ENCODE measurements at regions not wholly inside any gene's neighbourhood (a gene's known extent, or its start where the extent isn't known, plus 50 kb on each side); places are given as distances from the start of the nearest gene placed in this dataset.

DNA sequence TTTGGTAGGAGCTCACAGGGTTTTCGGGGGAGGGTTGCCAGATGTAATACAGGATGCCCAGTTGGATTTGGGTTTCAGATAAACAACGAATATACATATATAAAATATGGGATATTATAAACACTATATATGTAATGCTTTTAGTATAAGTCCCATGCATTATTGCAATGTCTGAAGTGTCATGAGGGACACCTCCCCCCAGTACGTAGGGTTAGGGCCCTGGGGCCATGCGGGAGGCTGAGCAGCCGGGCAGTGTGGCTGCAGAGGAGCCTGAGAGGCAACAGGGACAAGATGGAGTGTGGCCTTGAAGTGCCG lies 148.9 kb downstream of the SMAD6 start:
- Histone ChIP-seq H3K4me2 (ENCODE audit: insufficient read depth, low read length, poor library complexity, severe bottlenecking) (no peak overlapping the region), H3K36me3 (replicated peaks in 1 of 2; ENCODE audit: control insufficient read depth in 2 of 2, insufficient read depth in 2 of 2, low read length in 2 of 2) (no peaks in the 10 kb centered on the region), H3K4ac (ENCODE audit: low read length) (no peak overlapping the region), H3K9ac (ENCODE audit: low read depth, low read length, poor library complexity) (no peak overlapping the region), H2BK15ac (ENCODE audit: low read length) (peak overlapping the region; percentile 66), H3K79me1 (ENCODE audit: low read depth, low read length) (no peaks in the 10 kb centered on the region), H4K91ac (ENCODE audit: low read depth, low read length, poor library complexity) (no peak overlapping the region), H3K27ac (replicated peaks; ENCODE audit: low read length) (no peak overlapping the region), H3K4me3 (ENCODE audit: low read length in 2 of 2) (no peak overlapping the region), H3K4me1 (ENCODE audit: control insufficient read depth in 2 of 2, insufficient read depth in 1 of 2, low read depth in 1 of 2, low read length in 2 of 2) (peaks cover 0 to 4% of the 10 kb centered on the region in 2 donors), H3K27me3 (ENCODE audit: control insufficient read depth in 3 of 3, insufficient read depth in 3 of 3, low read depth in 1 of 3, low read length in 3 of 3) (peaks cover 0 to 11% (median 7%) of the 10 kb centered on the region in 3 experiments), H3K14ac (ENCODE audit: low read length) (no peak overlapping the region), H2BK5ac (ENCODE audit: low read length) (no peak overlapping the region), H2AK5ac (ENCODE audit: low read depth, low read length) (no peak overlapping the region), H3K9me3 (replicated peaks in 1 of 2; ENCODE audit: control insufficient read depth in 2 of 2, insufficient read depth in 1 of 2, low read depth in 1 of 2, low read length in 2 of 2) (no peaks in the 10 kb centered on the region), H3K23ac (ENCODE audit: low read depth, low read length, poor library complexity) (no peak overlapping the region), H2BK120ac (ENCODE audit: low read depth, low read length) (no peak overlapping the region), H2BK12ac (ENCODE audit: low read length) (no peak overlapping the region), H3K18ac (ENCODE audit: low read length) (no peak overlapping the region), H4K8ac (ENCODE audit: low read depth, low read length) (no peak overlapping the region), H2AFZ (ENCODE audit: low read length) (peak overlapping the region; percentile 80)
- WGBS, 2 donors (ENCODE audit: extremely low coverage in 2 of 2, insufficient read length in 2 of 2, insufficient replicate concordance in 1 of 2): no CpG with 5 or more reads among the region's 6 CpGs
- no peak for DNase-seq (ENCODE audit: low spot score)

- DNase-seq (ENCODE audit: low spot score): peak; percentile 77
- H3K9ac ChIP-seq (ENCODE audit: low read depth, low read length, poor library complexity): no peak overlapping the region
- no peak overlapping the region for H2BK120ac ChIP-seq (ENCODE audit: low read depth, low read length)
- H3K36me3 ChIP-seq (replicated peaks in 1 of 2; ENCODE audit: control insufficient read depth in 2 of 2, insufficient read depth in 2 of 2, low read length in 2 of 2): no peaks in the 10 kb centered on the region
- no CpG with 5 or more reads among the region's 26 CpGs for WGBS, 2 donors (ENCODE audit: extremely low coverage in 2 of 2, insufficient read length in 2 of 2, insufficient replicate concordance in 1 of 2)
- H3K4me3 ChIP-seq (ENCODE audit: low read length in 2 of 2): no peak overlapping the region
- H3K27ac ChIP-seq (replicated peaks; ENCODE audit: low read length): no peak overlapping the region
- no peaks in the 10 kb centered on the region for H3K79me1 ChIP-seq (ENCODE audit: low read depth, low read length)
- peaks cover 0 to 9% (median 7%) of the 10 kb centered on the region in 3 experiments for H3K27me3 ChIP-seq (ENCODE audit: control insufficient read depth in 3 of 3, insufficient read depth in 3 of 3, low read depth in 1 of 3, low read length in 3 of 3)
- H2BK12ac ChIP-seq (ENCODE audit: low read length): peak overlapping the region; percentile 35
- H3K9me3 ChIP-seq (replicated peaks in 1 of 2; ENCODE audit: control insufficient read depth in 2 of 2, insufficient read depth in 1 of 2, low read depth in 1 of 2, low read length in 2 of 2): no peaks in the 10 kb centered on the region
- H2BK5ac ChIP-seq (ENCODE audit: low read length): peak overlapping the region; percentile 70
- H2AFZ ChIP-seq (ENCODE audit: low read length): peak overlapping the region; percentile 80
- no peak overlapping the region for H4K91ac ChIP-seq (ENCODE audit: low read depth, low read length, poor library complexity)
- peak overlapping the region; percentile 72 for H2BK15ac ChIP-seq (ENCODE audit: low read length)
- no peak overlapping the region for H3K4ac ChIP-seq (ENCODE audit: low read length)
- peak overlapping the region; percentile 21 for H3K18ac ChIP-seq (ENCODE audit: low read length)
- H2AK5ac ChIP-seq (ENCODE audit: low read depth, low read length): no peak overlapping the region
- H3K23ac ChIP-seq (ENCODE audit: low read depth, low read length, poor library complexity): peak overlapping the region; percentile 34
- H3K4me1 ChIP-seq (ENCODE audit: control insufficient read depth in 2 of 2, insufficient read depth in 1 of 2, low read depth in 1 of 2, low read length in 2 of 2): peaks cover 0 to 4% of the 10 kb centered on the region in 2 donors
- H4K8ac ChIP-seq (ENCODE audit: low read depth, low read length): no peak overlapping the region
- H3K4me2 ChIP-seq (ENCODE audit: insufficient read depth, low read length, poor library complexity, severe bottlenecking): no peak overlapping the region
- H3K14ac ChIP-seq (ENCODE audit: low read length): no peak overlapping the region
Measured at GRCh38 chr15:66851311-66852063, 149.5 kb downstream of the SMAD6 start.

GRCh38 chr15:66852064-66852905 lies 150.2 kb downstream of the SMAD6 start:
- DNase-seq (ENCODE audit: low spot score): no peak
- Histone ChIP-seq H4K91ac (ENCODE audit: low read depth, low read length, poor library complexity) (no peak overlapping the region), H3K4ac (ENCODE audit: low read length) (no peak overlapping the region), H3K4me2 (ENCODE audit: insufficient read depth, low read length, poor library complexity, severe bottlenecking) (no peak overlapping the region), H3K18ac (ENCODE audit: low read length) (peak overlapping the region; percentile 21), H3K36me3 (replicated peaks in 1 of 2; ENCODE audit: control insufficient read depth in 2 of 2, insufficient read depth in 2 of 2, low read length in 2 of 2) (no peaks in the 10 kb centered on the region), H2AK5ac (ENCODE audit: low read depth, low read length) (peak overlapping the region; percentile 85), H2BK12ac (ENCODE audit: low read length) (peak overlapping the region; percentile 93), H3K9ac (ENCODE audit: low read depth, low read length, poor library complexity) (no peak overlapping the region), H2BK5ac (ENCODE audit: low read length) (no peak overlapping the region), H3K4me3 (ENCODE audit: low read length in 2 of 2) (no peak overlapping the region), H3K14ac (ENCODE audit: low read length) (no peak overlapping the region), H2BK15ac (ENCODE audit: low read length) (peak overlapping the region; percentile 72), H3K79me1 (ENCODE audit: low read depth, low read length) (no peaks in the 10 kb centered on the region), H4K8ac (ENCODE audit: low read depth, low read length) (no peak overlapping the region), H2BK120ac (ENCODE audit: low read depth, low read length) (no peak overlapping the region), H3K4me1 (ENCODE audit: control insufficient read depth in 2 of 2, insufficient read depth in 1 of 2, low read depth in 1 of 2, low read length in 2 of 2) (peaks cover 0 to 4% of the 10 kb centered on the region in 2 donors), H2AFZ (ENCODE audit: low read length) (peak overlapping the region; percentile 80), H3K23ac (ENCODE audit: low read depth, low read length, poor library complexity) (peak overlapping the region; percentile 34), H3K9me3 (replicated peaks in 1 of 2; ENCODE audit: control insufficient read depth in 2 of 2, insufficient read depth in 1 of 2, low read depth in 1 of 2, low read length in 2 of 2) (no peaks in the 10 kb centered on the region), H3K27ac (replicated peaks; ENCODE audit: low read length) (no peak overlapping the region), H3K27me3 (ENCODE audit: control insufficient read depth in 3 of 3, insufficient read depth in 3 of 3, low read depth in 1 of 3, low read length in 3 of 3) (peaks cover 0 to 7% (median 7%) of the 10 kb centered on the region in 3 experiments)
- no CpG with 5 or more reads among the region's 25 CpGs for WGBS, 2 donors (ENCODE audit: extremely low coverage in 2 of 2, insufficient read length in 2 of 2, insufficient replicate concordance in 1 of 2)
